H9 (cell line): ENCODE measurements at regions not wholly inside any gene's neighbourhood (a gene's known extent, or its start where the extent isn't known, plus 50 kb on each side); places are given as distances from the start of the nearest gene placed in this dataset.

Source experiments
- DNase-seq: peaks from one replicate; pipeline ENCODE4 v3.0.0-alpha.2; 2017
- H2AFZ ChIP-seq: one replicate; pipeline ENCODE4 v1.6.1; 2013; ENCODE audit warnings: mild to moderate bottlenecking, low read length, control low read depth, moderate library complexity
- H2AK5ac ChIP-seq: 2 replicates; pipeline ENCODE4 v1.6.1; 2013; ENCODE audit warnings: low read length, control low read depth, mixed read lengths; ENCODE audit not compliant: insufficient read length
- H2BK120ac ChIP-seq: one replicate; pipeline ENCODE4 v1.6.1; 2013; ENCODE audit warnings: low read depth, mild to moderate bottlenecking, low read length, control low read depth, inconsistent platforms; ENCODE audit not compliant: poor library complexity, severe bottlenecking
- H2BK12ac ChIP-seq: 2 replicates; pipeline ENCODE4 v1.6.1; 2013; ENCODE audit warnings: low read length, control low read depth, mixed read lengths, low read depth; ENCODE audit not compliant: insufficient read length
- H2BK15ac ChIP-seq: 2 replicates; pipeline ENCODE4 v1.6.1; 2013; ENCODE audit warnings: low read depth, low read length, control low read depth
- H2BK20ac ChIP-seq: one replicate; pipeline ENCODE4 v1.6.1; 2013; ENCODE audit warnings: low read depth, mild to moderate bottlenecking, low read length, control low read depth, inconsistent platforms; ENCODE audit not compliant: poor library complexity, severe bottlenecking
- H2BK5ac ChIP-seq: 2 replicates; pipeline ENCODE4 v1.6.1; 2013; ENCODE audit warnings: low read length, control low read depth, mixed read lengths; ENCODE audit not compliant: insufficient read length
- H3K14ac ChIP-seq: 2 replicates; pipeline ENCODE4 v1.6.1; 2013; ENCODE audit warnings: low read length, control low read depth; ENCODE audit not compliant: insufficient read depth
- H3K18ac ChIP-seq: 2 replicates; pipeline ENCODE4 v1.6.1; 2013; ENCODE audit warnings: low read depth, mild to moderate bottlenecking, mixed read lengths, low read length, control low read depth; ENCODE audit not compliant: insufficient read length
- H3K23ac ChIP-seq: 2 replicates; pipeline ENCODE4 v1.6.1; 2013; ENCODE audit warnings: low read length, control low read depth, mixed read lengths, low read depth; ENCODE audit not compliant: insufficient read length
- H3K23me2 ChIP-seq: 2 replicates; pipeline ENCODE4 v1.6.1; 2013; ENCODE audit warnings: low read depth, mild to moderate bottlenecking, mixed read lengths, low read length, control low read depth; ENCODE audit not compliant: insufficient read length, poor library complexity, severe bottlenecking
- H3K27ac ChIP-seq: 2 replicates; pipeline ENCODE4 v1.5.1; 2013; ENCODE audit warnings: low read length, control low read depth, mixed read lengths, low read depth; ENCODE audit not compliant: insufficient read length
- H3K27me3 ChIP-seq: 2 replicates; pipeline ENCODE4 v1.6.1; 2013; ENCODE audit warnings: low read length, control low read depth, inconsistent platforms; ENCODE audit not compliant: insufficient read depth
- H3K4ac ChIP-seq: 2 replicates; pipeline ENCODE4 v1.6.1; 2013; ENCODE audit warnings: low read depth, mild to moderate bottlenecking, control low read depth, inconsistent platforms, low read length, moderate library complexity
- H3K4me1 ChIP-seq: 2 replicates; pipeline ENCODE4 v1.6.1; 2013; ENCODE audit warnings: low read length, control low read depth, inconsistent platforms; ENCODE audit not compliant: insufficient read depth
- H3K4me2 ChIP-seq: 2 replicates; pipeline ENCODE4 v1.6.1; 2013; ENCODE audit warnings: low read length, control low read depth, mixed read lengths; ENCODE audit not compliant: insufficient read length, insufficient read depth
- H3K56ac ChIP-seq: 2 replicates; pipeline ENCODE4 v1.6.1; 2013; ENCODE audit warnings: low read depth, mild to moderate bottlenecking, mixed read lengths, low read length, control low read depth; ENCODE audit not compliant: insufficient read length
- H3K79me1 ChIP-seq: 2 replicates; pipeline ENCODE4 v1.6.1; 2013; ENCODE audit warnings: low read depth, mild to moderate bottlenecking, moderate library complexity, low read length, control low read depth, inconsistent platforms; ENCODE audit not compliant: insufficient read depth, poor library complexity, severe bottlenecking
- H3K79me2 ChIP-seq: 2 replicates; pipeline ENCODE4 v1.6.1; 2013; ENCODE audit warnings: low read length, control low read depth, inconsistent platforms; ENCODE audit not compliant: insufficient read depth
- H3K9ac ChIP-seq: 2 replicates; pipeline ENCODE4 v1.6.1; 2013; ENCODE audit warnings: low read length, control low read depth, mixed read lengths; ENCODE audit not compliant: insufficient read length; ENCODE audit errors: extremely low read depth
- H3K9me3 ChIP-seq: one replicate; pipeline ENCODE4 v1.6.1; 2013; ENCODE audit warnings: low read depth, low read length, inconsistent platforms; ENCODE audit not compliant: control insufficient read depth
- H3T11ph ChIP-seq: one replicate; pipeline ENCODE4 v1.6.1; 2013; ENCODE audit warnings: mild to moderate bottlenecking, low read length, control low read depth, inconsistent platforms
- H4K20me1 ChIP-seq: one replicate; pipeline ENCODE4 v1.6.1; 2013; ENCODE audit not compliant: control insufficient read depth, insufficient read length, insufficient read depth
- H4K5ac ChIP-seq: 2 replicates; pipeline ENCODE4 v1.6.1; 2013; ENCODE audit warnings: low read depth, mild to moderate bottlenecking, mixed read lengths, low read length, control low read depth; ENCODE audit not compliant: insufficient read length
- H4K8ac ChIP-seq: replicated peaks from 2 replicates; pipeline ENCODE4 v1.6.1; 2013; ENCODE audit warnings: low read length, control low read depth, mixed read lengths, low read depth; ENCODE audit not compliant: insufficient read length
- H4K91ac ChIP-seq: 2 replicates; pipeline ENCODE4 v1.6.1; 2013; ENCODE audit warnings: low read depth, mild to moderate bottlenecking, moderate library complexity, mixed read lengths, low read length, control low read depth; ENCODE audit not compliant: insufficient read length
- H3K27ac Mint-ChIP-seq, 3 experiments: 2 replicates in 2 of 3; 3 replicates in 1 of 3; pipeline ENCODE4 v1.8.0; 2020 to 2021; ENCODE audit warnings: mixed read lengths in 3 of 3, mild to moderate bottlenecking in 1 of 3, moderate library complexity in 1 of 3
- H3K27me3 Mint-ChIP-seq: 2 replicates; pipeline ENCODE4 v1.8.0; 2021; ENCODE audit warnings: low read depth, mild to moderate bottlenecking, moderate library complexity, mixed read lengths
- H3K36me3 Mint-ChIP-seq, 3 experiments: 2 replicates in 2 of 3; 3 replicates in 1 of 3; pipeline ENCODE4 v1.8.0; 2020 to 2021; ENCODE audit warnings: low read depth in 3 of 3, mixed read lengths in 3 of 3; ENCODE audit not compliant: insufficient read depth in 1 of 3
- H3K4me1 Mint-ChIP-seq, 2 experiments: 2 replicates each; pipeline ENCODE4 v1.8.0; 2020; ENCODE audit warnings: mixed read lengths in 2 of 2
- H3K4me3 Mint-ChIP-seq, 2 experiments: 2 replicates in 1 of 2; 3 replicates in 1 of 2; pipeline ENCODE4 v1.8.0; 2020 to 2021; ENCODE audit warnings: mild to moderate bottlenecking in 2 of 2, mixed read lengths in 2 of 2, moderate library complexity in 1 of 2
- H3K9me3 Mint-ChIP-seq, 2 experiments: 2 replicates in 1 of 2; 3 replicates in 1 of 2; pipeline ENCODE4 v1.8.0; 2020; ENCODE audit warnings: mild to moderate bottlenecking in 2 of 2, mixed read lengths in 2 of 2, moderate library complexity in 1 of 2
- WGBS: extraction: QIAGEN DNeasy Blood & Tissue Kit; methylation state at CpG from one replicate; pipeline ENCODE4 v1.1.7; 2013; ENCODE audit warnings: missing lambda C conversion rate, low lambda C conversion rate, mixed read lengths; ENCODE audit not compliant: insufficient read length; ENCODE audit errors: extremely low coverage; 5-methylcytosine and 5-hydroxymethylcytosine counted together
- TF ChIP-seq, protein P1 (sequence below): fragments of 200-600 bp; sonication (generic); conservative IDR thresholded peaks from 3 replicates; pipeline ENCODE4 v1.8.0; 2021; ENCODE audit warnings: antibody characterized with exemption, mild to moderate bottlenecking

DNA sequence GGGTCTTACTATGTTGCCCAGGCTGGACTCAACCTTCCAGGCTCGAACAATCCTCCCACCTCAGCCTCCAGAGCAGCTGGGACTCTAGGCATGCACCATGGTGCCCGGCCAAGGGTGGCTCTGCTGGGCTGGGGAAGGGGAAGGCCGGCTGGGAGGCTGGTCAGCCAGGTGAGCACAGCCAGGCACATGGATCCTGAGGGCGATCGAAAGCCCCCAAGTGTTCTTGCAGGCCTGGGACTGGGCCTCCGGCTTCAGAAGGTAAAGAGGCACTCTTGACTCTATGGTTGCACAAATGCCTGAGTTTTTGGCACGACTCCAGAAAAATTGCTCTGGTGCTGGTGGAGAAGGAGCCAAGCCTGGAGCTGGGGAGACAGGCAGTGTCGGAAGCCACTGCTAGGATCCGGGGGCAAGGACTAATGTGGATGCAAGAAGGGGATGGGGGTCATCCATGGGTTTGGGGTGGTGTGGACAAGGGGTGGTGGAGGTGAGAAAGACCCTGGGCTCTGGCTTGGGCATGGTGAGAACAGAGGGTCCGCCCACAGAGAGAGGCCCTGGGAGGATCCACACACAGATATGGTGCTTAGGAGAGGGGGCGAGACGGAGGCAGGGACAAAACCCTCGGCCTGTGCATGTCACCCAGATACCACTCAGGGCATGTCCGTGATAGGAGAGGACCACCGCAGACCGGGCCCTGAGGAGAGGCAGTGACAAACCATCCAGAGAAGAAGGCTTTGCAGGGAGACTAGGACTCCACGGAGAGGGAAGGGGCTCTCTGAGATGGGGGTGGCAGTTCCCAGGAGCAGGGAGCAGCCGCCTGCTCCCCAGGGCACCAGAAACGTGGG is 51.1 kb upstream of the COL5A1 start:
- Histone ChIP-seq H4K5ac (no peak overlapping the region), H3K27me3 (no peaks in the 10 kb centered on the region), H3K23ac (no peak overlapping the region), H3K18ac (no peak overlapping the region), H3K4me1 (no peaks in the 10 kb centered on the region), H3K9me3 (no peaks in the 10 kb centered on the region), H3K14ac (no peak overlapping the region), H2BK5ac (no peak overlapping the region), H3K4me2 (no peak overlapping the region), H3K56ac (no peak overlapping the region), H3K23me2 (no peaks in the 10 kb centered on the region), H2AK5ac (no peak overlapping the region), H4K20me1 (no peaks in the 10 kb centered on the region), H3K79me1 (no peaks in the 10 kb centered on the region), H2BK20ac (no peak overlapping the region), H2BK120ac (no peak overlapping the region), H2BK12ac (no peak overlapping the region), H3K9ac (no peak overlapping the region), H3K79me2 (no peaks in the 10 kb centered on the region), H4K8ac (no peak overlapping the region), H2AFZ (no peak overlapping the region), H2BK15ac (no peak overlapping the region), H3T11ph (no peak overlapping the region), H4K91ac (no peak overlapping the region), H3K27ac (no peak overlapping the region), H3K4ac (no peak overlapping the region)
- H3K36me3 Mint-ChIP-seq, result no peaks in the 10 kb centered on the region; a peak in 1 of 7 replicates
- H3K4me1 Mint-ChIP-seq, result peaks cover 5 to 14% of the 10 kb centered on the region in 2 experiments
- no CpG with 5 or more reads among the region's 19 CpGs for WGBS
- no peak overlapping the region for H3K4me3 Mint-ChIP-seq
- H3K27ac Mint-ChIP-seq, result peak overlapping the region in 1 of 3 experiments; percentile 53; a peak in 2 of 7 replicates
- TF ChIP-seq, protein P1, sequence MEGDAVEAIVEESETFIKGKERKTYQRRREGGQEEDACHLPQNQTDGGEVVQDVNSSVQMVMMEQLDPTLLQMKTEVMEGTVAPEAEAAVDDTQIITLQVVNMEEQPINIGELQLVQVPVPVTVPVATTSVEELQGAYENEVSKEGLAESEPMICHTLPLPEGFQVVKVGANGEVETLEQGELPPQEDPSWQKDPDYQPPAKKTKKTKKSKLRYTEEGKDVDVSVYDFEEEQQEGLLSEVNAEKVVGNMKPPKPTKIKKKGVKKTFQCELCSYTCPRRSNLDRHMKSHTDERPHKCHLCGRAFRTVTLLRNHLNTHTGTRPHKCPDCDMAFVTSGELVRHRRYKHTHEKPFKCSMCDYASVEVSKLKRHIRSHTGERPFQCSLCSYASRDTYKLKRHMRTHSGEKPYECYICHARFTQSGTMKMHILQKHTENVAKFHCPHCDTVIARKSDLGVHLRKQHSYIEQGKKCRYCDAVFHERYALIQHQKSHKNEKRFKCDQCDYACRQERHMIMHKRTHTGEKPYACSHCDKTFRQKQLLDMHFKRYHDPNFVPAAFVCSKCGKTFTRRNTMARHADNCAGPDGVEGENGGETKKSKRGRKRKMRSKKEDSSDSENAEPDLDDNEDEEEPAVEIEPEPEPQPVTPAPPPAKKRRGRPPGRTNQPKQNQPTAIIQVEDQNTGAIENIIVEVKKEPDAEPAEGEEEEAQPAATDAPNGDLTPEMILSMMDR, result no peak
- DNase-seq, result no peak
- H3K9me3 Mint-ChIP-seq, result peaks cover 0 to 1% of the 10 kb centered on the region in 2 experiments; a peak in 2 of 5 replicates
- H3K27me3 Mint-ChIP-seq, result peaks cover 2% of the 10 kb centered on the region; the same call in 1 of the 2 replicates
